CD4-positive, alpha-beta memory T cell (primary cell): ENCODE measurements at regions not wholly inside any gene's neighbourhood (a gene's known extent, or its start where the extent isn't known, plus 50 kb on each side); places are given as distances from the start of the nearest gene placed in this dataset.

Experiments
- CTCF ChIA-PET: fragments of 350-600 bp; sonication (Branson Sonifier 250); formaldehyde crosslinking; loops from one replicate; lab custom pipeline; 2021; ENCODE audit warnings: inconsistent platforms; ENCODE audit not compliant: partially characterized antibody; lab: Charles Lee
- POLR2A ChIA-PET: fragments of 350-600 bp; sonication (Branson Sonifier 250); formaldehyde crosslinking; loops from one replicate; lab custom pipeline; 2021; ENCODE audit not compliant: partially characterized antibody; lab: Charles Lee
- DNase-seq, 5 donors: peaks; one replicate each; pipeline versions ENCODE4 v3.0.0 to v3.0.0-alpha.2; 2020 to 2022; ENCODE audit warnings: mixed read lengths in 1 of 5
- H3K27ac ChIP-seq: one replicate; pipeline ENCODE4 v1.7.0; 2013; ENCODE audit warnings: low read depth, low read length
- H3K27me3 ChIP-seq: 2 replicates; pipeline ENCODE4 v1.7.0; 2013; ENCODE audit warnings: mild to moderate bottlenecking, low read length, moderate library complexity; ENCODE audit not compliant: insufficient read depth
- H3K36me3 ChIP-seq: 2 replicates; pipeline ENCODE4 v1.7.0; 2013; ENCODE audit warnings: mild to moderate bottlenecking, low read length, moderate library complexity; ENCODE audit not compliant: insufficient read depth
- H3K4me1 ChIP-seq: 2 replicates; pipeline ENCODE4 v1.7.0; 2013; ENCODE audit warnings: mild to moderate bottlenecking, low read length, moderate library complexity; ENCODE audit not compliant: insufficient read depth
- H3K4me3 ChIP-seq, 2 donors: one replicate each; pipeline ENCODE4 v1.7.0; 2013; ENCODE audit warnings: low read length in 2 of 2, mild to moderate bottlenecking in 1 of 2
- H3K9me3 ChIP-seq, 2 donors: one replicate each; pipeline ENCODE4 v1.7.0; 2013; ENCODE audit warnings: low read length in 2 of 2, control low read depth in 1 of 2; ENCODE audit not compliant: control insufficient read depth in 1 of 2
- H3K27ac Mint-ChIP-seq, 7 donors: one replicate each; pipeline ENCODE4 v1.8.0; 2020 to 2021; ENCODE audit warnings: mixed read lengths in 7 of 7, mild to moderate bottlenecking in 6 of 7, inconsistent platforms in 3 of 7, moderate library complexity in 3 of 7
- H3K27me3 Mint-ChIP-seq, 2 donors: one replicate each; pipeline ENCODE4 v1.8.0; 2020 to 2021; ENCODE audit warnings: mixed read lengths in 2 of 2
- H3K36me3 Mint-ChIP-seq, 2 donors: one replicate each; pipeline ENCODE4 v1.8.0; 2020 to 2021; ENCODE audit warnings: mixed read lengths in 2 of 2, inconsistent platforms in 1 of 2, mild to moderate bottlenecking in 1 of 2
- H3K4me1 Mint-ChIP-seq, 4 donors: one replicate each; pipeline ENCODE4 v1.8.0; 2020 to 2021; ENCODE audit warnings: mixed read lengths in 4 of 4, mild to moderate bottlenecking in 1 of 4
- H3K4me3 Mint-ChIP-seq, 8 donors: one replicate each; pipeline ENCODE4 v1.8.0; 2020 to 2021; ENCODE audit warnings: mixed read lengths in 8 of 8, mild to moderate bottlenecking in 7 of 8, moderate library complexity in 6 of 8, inconsistent platforms in 3 of 8
- H3K9me3 Mint-ChIP-seq, 8 donors: one replicate each; pipeline ENCODE4 v1.8.0; 2020 to 2021; ENCODE audit warnings: mixed read lengths in 8 of 8, mild to moderate bottlenecking in 5 of 8, inconsistent platforms in 3 of 8, moderate library complexity in 1 of 8
- intact Hi-C: fragments of 100-400 bp; cut with micrococcal nuclease; formaldehyde crosslinking; loops from one replicate; pipeline ENCODE4 v1.15.1; 2023

DNA sequence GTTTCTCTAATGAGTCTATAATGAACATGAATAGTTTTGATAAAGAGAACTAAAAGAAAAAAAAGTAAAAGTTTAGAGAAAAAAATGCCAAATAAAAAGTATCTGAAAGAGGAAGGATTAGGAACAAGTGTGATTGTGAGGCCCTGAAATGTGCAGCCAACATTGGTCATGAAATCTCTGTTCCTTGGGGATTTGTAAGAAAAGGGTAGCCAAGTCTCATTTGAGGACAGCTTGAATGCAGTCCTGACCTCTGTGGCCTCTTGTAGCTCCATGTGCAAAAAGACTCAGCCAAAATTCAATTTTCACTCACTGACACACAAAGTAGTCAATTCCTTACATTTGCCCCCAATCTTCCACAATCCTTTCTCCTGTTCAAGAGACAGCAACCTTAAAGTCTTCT lies 167.9 kb downstream of the KLF12 start:
- CTCF ChIA-PET: interaction anchor here (1.2 kb wide), 2 partner anchors 14 to 17 kb away, joined by 3 read pairs; no protein-coding TSS in a partner anchor
- intact Hi-C loops: no loop called here

GRCh38 chr13:73962284-73962683 lies 171.9 kb downstream of the KLF12 start:
- Mint-ChIP-seq H3K9me3 (peaks cover 0 to 6% (median 2%) of the 10 kb centered on the region in 8 donors), H3K4me3 (no peak overlapping the region), H3K27me3 (no peaks in the 10 kb centered on the region), H3K36me3 (peaks cover 34 to 39% of the 10 kb centered on the region in 2 donors), H3K4me1 (peaks cover 34 to 65% (median 55%) of the 10 kb centered on the region in 4 donors), H3K27ac (peak overlapping the region in 2 of 7 donors; percentile 26 to 68)
- intact Hi-C loops: no loop called here
- no peak for DNase-seq
- Histone ChIP-seq H3K27ac (no peak overlapping the region), H3K4me1 (peaks cover 9% of the 10 kb centered on the region), H3K27me3 (no peaks in the 10 kb centered on the region), H3K9me3 (no peaks in the 10 kb centered on the region), H3K36me3 (no peaks in the 10 kb centered on the region), H3K4me3 (no peak overlapping the region)
- ChIA-PET POLR2A (no interaction called here), CTCF (no interaction called here)

More for the DNA sequence above, 167.9 kb downstream of the KLF12 start:
- H3K27me3 Mint-ChIP-seq: no peaks in the 10 kb centered on the region
- H3K27ac Mint-ChIP-seq: peak overlapping the region in 5 of 7 donors; percentile 1 to 50 (median 27)
- peaks cover 53 to 85% (median 72%) of the 10 kb centered on the region in 4 donors for H3K4me1 Mint-ChIP-seq
- no peak for DNase-seq
- Histone ChIP-seq H3K36me3 (no peaks in the 10 kb centered on the region), H3K9me3 (no peaks in the 10 kb centered on the region), H3K27ac (no peak overlapping the region), H3K27me3 (no peaks in the 10 kb centered on the region), H3K4me3 (no peak overlapping the region), H3K4me1 (peaks cover 40% of the 10 kb centered on the region)
- H3K4me3 Mint-ChIP-seq: no peak overlapping the region
- POLR2A ChIA-PET: no interaction called here
- peaks cover 0 to 6% (median 2%) of the 10 kb centered on the region in 8 donors for H3K9me3 Mint-ChIP-seq
- H3K36me3 Mint-ChIP-seq: peaks cover 39 to 41% of the 10 kb centered on the region in 2 donors

GRCh38 chr13:73961181-73961580 lies 173.0 kb downstream of the KLF12 start:
- H3K4me3 Mint-ChIP-seq: peak overlapping the region in 1 of 8 donors; percentile 53
- Histone ChIP-seq H3K27me3 (no peaks in the 10 kb centered on the region), H3K4me1 (peaks cover 18% of the 10 kb centered on the region), H3K27ac (no peak overlapping the region), H3K36me3 (no peaks in the 10 kb centered on the region), H3K9me3 (no peaks in the 10 kb centered on the region), H3K4me3 (no peak overlapping the region)
- DNase-seq: no peak
- ChIA-PET POLR2A (no interaction called here), CTCF (interaction anchor here (0.7 kb wide), 1 partner anchor 14 kb away, joined by 3 read pairs; no protein-coding TSS in a partner anchor)
- peaks cover 0 to 6% (median 2%) of the 10 kb centered on the region in 8 donors for H3K9me3 Mint-ChIP-seq
- H3K4me1 Mint-ChIP-seq: peaks cover 32 to 61% (median 52%) of the 10 kb centered on the region in 4 donors
- H3K27me3 Mint-ChIP-seq: no peaks in the 10 kb centered on the region
- H3K27ac Mint-ChIP-seq: peak overlapping the region in 2 of 7 donors; percentile 29 to 69
- H3K36me3 Mint-ChIP-seq: peaks cover 30 to 31% of the 10 kb centered on the region in 2 donors
- intact Hi-C loops: no loop called here

DNA sequence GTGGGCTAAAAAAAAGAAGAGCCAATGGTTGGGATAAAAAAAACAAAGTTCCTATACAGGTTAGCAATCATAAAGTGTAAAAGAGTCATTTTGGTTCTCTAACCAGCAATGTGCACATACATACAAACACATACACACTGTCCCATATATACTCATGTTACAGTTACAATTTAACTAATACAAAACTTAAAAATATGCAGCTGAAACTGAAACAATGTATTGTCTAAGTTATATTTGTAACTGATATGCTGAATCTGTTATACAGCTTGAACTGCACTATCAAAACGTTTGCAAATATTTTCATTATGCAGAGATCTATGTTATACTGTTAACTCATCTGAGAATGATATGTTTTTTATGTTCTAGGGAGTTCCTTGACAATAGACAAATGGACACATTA lies 173.7 kb downstream of the KLF12 start:
- intact Hi-C loops: no loop called here
- Histone ChIP-seq H3K27me3 (no peaks in the 10 kb centered on the region), H3K4me3 (no peak overlapping the region), H3K27ac (no peak overlapping the region), H3K9me3 (no peaks in the 10 kb centered on the region), H3K4me1 (peaks cover 19% of the 10 kb centered on the region), H3K36me3 (no peaks in the 10 kb centered on the region)
- peaks cover 25 to 28% of the 10 kb centered on the region in 2 donors for H3K36me3 Mint-ChIP-seq
- ChIA-PET POLR2A (no interaction called here), CTCF (interaction anchor here (1.5 kb wide), 1 partner anchor 327 kb away, joined by 5 read pairs; no protein-coding TSS in a partner anchor)
- peaks cover 0 to 6% (median 2%) of the 10 kb centered on the region in 8 donors for H3K9me3 Mint-ChIP-seq
- H3K4me1 Mint-ChIP-seq: peaks cover 36 to 62% (median 51%) of the 10 kb centered on the region in 4 donors
- H3K27ac Mint-ChIP-seq: no peak overlapping the region
- no peak for DNase-seq
- H3K27me3 Mint-ChIP-seq: no peaks in the 10 kb centered on the region
- no peak overlapping the region for H3K4me3 Mint-ChIP-seq

- H3K4me1 Mint-ChIP-seq: peaks cover 32 to 57% (median 45%) of the 10 kb centered on the region in 4 donors
- no peak for DNase-seq
- peaks cover 0 to 4% (median 2%) of the 10 kb centered on the region in 8 donors for H3K9me3 Mint-ChIP-seq
- H3K27me3 Mint-ChIP-seq: no peaks in the 10 kb centered on the region
- CTCF ChIA-PET: no interaction called here
- H3K27ac ChIP-seq: no peak overlapping the region
- H3K4me3 ChIP-seq: no peak overlapping the region
- H3K4me3 Mint-ChIP-seq: no peak overlapping the region
- H3K36me3 ChIP-seq: no peaks in the 10 kb centered on the region
- peaks cover 18 to 20% of the 10 kb centered on the region in 2 donors for H3K36me3 Mint-ChIP-seq
- H3K9me3 ChIP-seq: no peaks in the 10 kb centered on the region
- H3K4me1 ChIP-seq: peaks cover 25% of the 10 kb centered on the region
- H3K27me3 ChIP-seq: no peaks in the 10 kb centered on the region
- POLR2A ChIA-PET: no interaction called here
- H3K27ac Mint-ChIP-seq: no peak overlapping the region
- intact Hi-C loops: loop anchor here (2.0 kb wide), 1 partner anchor 14 kb away; no protein-coding TSS in a partner anchor
These were observed 175.4 kb downstream of the KLF12 start for GRCh38 chr13:73958657-73959397.

DNA sequence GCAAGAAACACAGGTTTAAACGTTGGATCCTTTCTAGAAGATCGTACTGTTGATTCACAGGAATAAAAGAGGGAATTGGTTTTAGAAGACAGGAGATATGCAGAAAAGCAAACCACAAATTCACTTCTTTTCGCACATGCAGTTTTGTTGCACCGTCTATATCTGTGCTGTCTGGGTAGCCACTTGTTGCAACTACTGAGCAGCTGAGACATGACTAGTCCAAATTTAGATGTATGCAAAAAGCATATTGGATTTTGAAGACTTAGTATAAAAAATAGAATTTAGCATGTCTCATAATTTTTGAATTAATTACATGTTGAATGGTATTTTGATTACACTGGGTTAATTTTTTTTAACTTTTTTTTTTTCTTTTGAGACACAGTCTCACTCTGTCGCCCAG lies 176.3 kb downstream of the KLF12 start:
- Histone ChIP-seq H3K4me3 (no peak overlapping the region), H3K36me3 (no peaks in the 10 kb centered on the region), H3K4me1 (peaks cover 28% of the 10 kb centered on the region), H3K27me3 (no peaks in the 10 kb centered on the region), H3K9me3 (no peaks in the 10 kb centered on the region), H3K27ac (no peak overlapping the region)
- H3K27me3 Mint-ChIP-seq: no peaks in the 10 kb centered on the region
- ChIA-PET CTCF (no interaction called here), POLR2A (no interaction called here)
- peaks cover 35 to 62% (median 47%) of the 10 kb centered on the region in 4 donors for H3K4me1 Mint-ChIP-seq
- peaks cover 0 to 4% (median 2%) of the 10 kb centered on the region in 8 donors for H3K9me3 Mint-ChIP-seq
- intact Hi-C loops: loop anchor here (2.0 kb wide), 1 partner anchor 15 kb away; no protein-coding TSS in a partner anchor
- DNase-seq: no peak
- peak overlapping the region in 2 of 7 donors; percentile 25 to 68 for H3K27ac Mint-ChIP-seq
- H3K36me3 Mint-ChIP-seq: peaks cover 18% of the 10 kb centered on the region in 2 donors
- no peak overlapping the region for H3K4me3 Mint-ChIP-seq

- Histone ChIP-seq H3K27me3 (no peaks in the 10 kb centered on the region), H3K4me3 (no peak overlapping the region), H3K27ac (no peak overlapping the region), H3K4me1 (peaks cover 37% of the 10 kb centered on the region), H3K36me3 (no peaks in the 10 kb centered on the region), H3K9me3 (no peaks in the 10 kb centered on the region)
- Mint-ChIP-seq H3K27ac (peak overlapping the region in 4 of 7 donors; percentile 29 to 51 (median 46)), H3K27me3 (no peaks in the 10 kb centered on the region), H3K4me1 (peaks cover 41 to 65% (median 50%) of the 10 kb centered on the region in 4 donors), H3K36me3 (peaks cover 14 to 19% of the 10 kb centered on the region in 2 donors), H3K4me3 (no peak overlapping the region), H3K9me3 (peaks cover 0 to 4% (median under 1%) of the 10 kb centered on the region in 8 donors)
- DNase-seq: no peak
- intact Hi-C loops: no loop called here
- ChIA-PET CTCF (no interaction called here), POLR2A (no interaction called here)
These were observed 177.3 kb downstream of the KLF12 start for GRCh38 chr13:73956795-73957408.
